ENCODE measurements at regions not wholly inside any gene's neighbourhood (a gene's known extent, or its start where the extent isn't known, plus 50 kb on each side); places are given as distances from the start of the nearest gene placed in this dataset.

- H3K27me3 Mint-ChIP-seq, result peaks cover 63% of the 10 kb centered on the region
- CTCF ChIA-PET, result no interaction called here
- no peak overlapping the region for H3K27ac Mint-ChIP-seq
- DNase-seq, result no peak
- ATAC-seq, result no peak
- H3K4me3 Mint-ChIP-seq, result no peak overlapping the region
- no peaks in the 10 kb centered on the region for H3K9me3 Mint-ChIP-seq (ENCODE audit: low read depth)
- H3K36me3 Mint-ChIP-seq, result no peaks in the 10 kb centered on the region
- no peaks in the 10 kb centered on the region for H3K4me1 Mint-ChIP-seq
Observed at GRCh38 chr13:42658019-42658418, 84.1 kb downstream of the TNFSF11 start.

DNA sequence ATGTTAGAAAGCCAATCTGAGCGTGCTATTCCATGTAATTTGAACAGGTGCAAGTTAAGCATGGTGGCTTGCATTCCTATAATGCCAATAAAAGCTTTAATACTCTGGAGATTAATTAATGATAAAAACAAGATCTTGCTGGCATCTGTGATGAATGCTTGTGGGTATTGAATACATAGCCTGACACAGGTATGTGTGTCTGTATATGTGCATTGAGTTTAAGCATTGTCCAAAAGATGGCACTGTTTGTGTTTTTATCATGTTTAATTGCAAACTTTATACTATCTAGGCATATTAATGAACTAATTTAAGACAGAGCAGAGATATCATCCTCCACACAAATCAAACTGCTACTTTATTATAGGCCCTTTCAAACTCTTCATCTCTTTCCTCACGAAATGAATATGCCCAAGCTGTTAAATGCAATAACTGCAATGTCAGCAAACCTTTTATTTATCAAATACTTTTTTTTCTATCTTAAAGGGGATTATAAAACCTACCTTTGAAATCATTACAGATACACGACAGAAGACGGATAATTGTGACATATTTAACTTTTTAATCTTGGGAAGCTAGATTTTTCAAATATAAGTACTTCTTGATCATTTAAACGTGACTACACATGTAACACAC lies 86.5 kb downstream of the TNFSF11 start:
- CTCF ChIA-PET, result interaction anchor here (0.9 kb wide), 1 partner anchor 10 kb away, joined by 3 read pairs; no protein-coding TSS in a partner anchor
- Mint-ChIP-seq H3K9me3 (ENCODE audit: low read depth) (no peaks in the 10 kb centered on the region), H3K27me3 (peaks cover 59% of the 10 kb centered on the region), H3K4me1 (no peaks in the 10 kb centered on the region), H3K4me3 (no peak overlapping the region), H3K36me3 (no peaks in the 10 kb centered on the region), H3K27ac (no peak overlapping the region)
- DNase-seq (no peak), ATAC-seq (no peak)

DNA sequence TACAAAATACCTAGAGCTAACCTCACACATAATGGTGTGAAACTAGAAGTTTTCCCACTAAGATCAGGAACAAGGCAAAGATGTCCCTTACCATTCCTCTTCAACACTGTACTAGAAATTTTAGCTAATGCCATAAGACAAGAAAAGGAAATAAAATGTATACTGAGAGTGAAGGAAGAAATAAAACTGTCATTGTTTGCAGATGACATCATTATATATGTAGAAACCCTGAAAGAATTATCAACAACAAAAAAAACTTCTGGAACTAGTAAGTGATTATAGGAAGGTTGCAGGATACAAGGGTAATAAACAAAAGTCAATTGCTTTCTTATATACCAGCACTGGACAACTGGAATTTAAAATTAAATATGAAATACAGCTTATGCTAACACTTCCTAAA lies 93.7 kb downstream of the TNFSF11 start:
- Mint-ChIP-seq H3K9me3 (ENCODE audit: low read depth) (peaks cover 1% of the 10 kb centered on the region), H3K27me3 (peaks cover 34% of the 10 kb centered on the region), H3K4me1 (no peaks in the 10 kb centered on the region), H3K4me3 (no peak overlapping the region), H3K36me3 (no peaks in the 10 kb centered on the region), H3K27ac (no peak overlapping the region)
- DNase-seq (no peak), ATAC-seq (no peak)
- CTCF ChIA-PET, result interaction anchor here (0.6 kb wide), 1 partner anchor 1972 kb away, joined by 4 read pairs; no protein-coding TSS in a partner anchor

GRCh38 chr13:42671502-42671901 lies 97.5 kb downstream of the TNFSF11 start:
- H3K27me3 Mint-ChIP-seq, result peaks cover 15% of the 10 kb centered on the region
- CTCF ChIA-PET, result interaction anchor here (1.0 kb wide), 1 partner anchor 16 kb away, joined by 3 read pairs; no protein-coding TSS in a partner anchor
- DNase-seq, result no peak
- ATAC-seq, result no peak
- H3K36me3 Mint-ChIP-seq, result no peaks in the 10 kb centered on the region
- H3K27ac Mint-ChIP-seq, result no peak overlapping the region
- H3K4me1 Mint-ChIP-seq, result no peaks in the 10 kb centered on the region
- peaks cover 1% of the 10 kb centered on the region for H3K9me3 Mint-ChIP-seq (ENCODE audit: low read depth)
- no peak overlapping the region for H3K4me3 Mint-ChIP-seq

- DNase-seq (no peak), ATAC-seq (no peak)
- H3K36me3 Mint-ChIP-seq, result no peaks in the 10 kb centered on the region
- no peaks in the 10 kb centered on the region for H3K9me3 Mint-ChIP-seq (ENCODE audit: low read depth)
- no peak overlapping the region for H3K27ac Mint-ChIP-seq
- no peaks in the 10 kb centered on the region for H3K4me1 Mint-ChIP-seq
- H3K4me3 Mint-ChIP-seq, result no peak overlapping the region
- H3K27me3 Mint-ChIP-seq, result peaks cover 7% of the 10 kb centered on the region
- CTCF ChIA-PET, result no interaction called here
Observed at GRCh38 chr13:42673677-42674076, 99.7 kb downstream of the TNFSF11 start.

- H3K4me3 Mint-ChIP-seq, result no peak overlapping the region
- CTCF ChIA-PET, result no interaction called here
- ATAC-seq, result no peak
Observed at GRCh38 chr13:42680748-42681147, 100.6 kb upstream of the FAM216B start.

DNA sequence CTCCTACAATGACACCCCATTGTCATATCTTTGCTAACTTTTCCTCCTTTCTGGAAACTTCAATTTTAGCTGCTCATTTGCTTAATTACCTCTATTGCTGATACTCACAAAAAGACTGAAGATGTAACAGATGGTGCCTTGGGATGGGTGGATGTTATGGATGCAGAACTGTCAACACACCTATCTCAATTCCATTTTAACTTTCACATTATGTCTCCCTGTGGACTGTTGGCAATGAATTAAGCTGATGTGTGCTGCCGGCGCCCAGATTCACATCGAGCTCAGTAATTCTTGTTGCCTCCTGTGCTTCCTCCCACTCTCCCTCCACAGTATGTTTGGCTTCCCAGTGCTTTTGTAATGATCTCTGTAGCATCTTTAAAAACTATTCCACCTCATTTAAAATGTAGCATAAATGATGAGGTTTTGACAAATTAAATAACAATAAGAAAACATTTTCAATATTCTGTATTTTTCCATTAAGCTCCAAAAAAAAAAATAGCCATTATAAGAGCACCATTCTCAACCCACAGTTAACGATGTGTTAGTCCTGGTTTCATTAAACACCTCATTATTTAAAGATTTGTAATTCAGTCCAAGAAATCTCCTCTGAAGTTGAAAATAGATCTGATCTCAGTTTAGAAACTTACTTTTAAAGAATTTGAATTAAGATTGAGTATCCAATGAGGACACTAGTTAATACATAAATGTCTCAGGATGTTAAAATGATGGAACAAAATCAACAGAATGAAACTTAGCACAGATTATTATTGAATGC lies 99.9 kb upstream of the FAM216B start:
- no peak overlapping the region for H3K27ac Mint-ChIP-seq
- CTCF ChIA-PET, result no interaction called here
- no peaks in the 10 kb centered on the region for H3K9me3 Mint-ChIP-seq (ENCODE audit: low read depth)
- ATAC-seq (no peak), DNase-seq (no peak)
- H3K27me3 Mint-ChIP-seq, result peaks cover 28% of the 10 kb centered on the region
- no peaks in the 10 kb centered on the region for H3K36me3 Mint-ChIP-seq
- no peak overlapping the region for H3K4me3 Mint-ChIP-seq
- H3K4me1 Mint-ChIP-seq, result no peaks in the 10 kb centered on the region

More at GRCh38 chr13:42680748-42681147, 100.6 kb upstream of the FAM216B start:
- DNase-seq, result no peak
- Mint-ChIP-seq H3K4me1 (no peaks in the 10 kb centered on the region), H3K27ac (no peak overlapping the region), H3K27me3 (peaks cover 28% of the 10 kb centered on the region), H3K9me3 (ENCODE audit: low read depth) (no peaks in the 10 kb centered on the region), H3K36me3 (no peaks in the 10 kb centered on the region)

DNA sequence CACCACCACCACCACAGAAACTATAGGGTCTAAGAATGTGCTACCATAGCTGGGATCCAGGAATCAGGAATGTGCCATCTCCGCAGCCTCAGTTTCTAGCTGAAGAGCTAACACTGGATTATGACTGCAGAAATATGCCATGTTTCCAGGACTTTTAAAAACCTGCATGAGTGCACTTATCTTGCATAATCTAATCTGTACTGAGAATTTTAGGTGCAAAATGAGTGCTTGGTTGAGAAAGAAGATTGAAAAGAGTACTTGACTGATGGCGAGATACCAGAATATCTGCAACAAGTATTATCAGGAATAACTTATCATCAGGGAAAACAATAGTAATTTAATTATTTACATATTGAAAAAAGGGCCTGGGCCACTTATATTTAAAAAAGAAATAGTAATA lies 97.2 kb upstream of the FAM216B start:
- Mint-ChIP-seq H3K27ac (no peak overlapping the region), H3K4me1 (no peaks in the 10 kb centered on the region), H3K27me3 (peaks cover 32% of the 10 kb centered on the region), H3K36me3 (no peaks in the 10 kb centered on the region), H3K9me3 (ENCODE audit: low read depth) (no peaks in the 10 kb centered on the region), H3K4me3 (no peak overlapping the region)
- ATAC-seq (no peak), DNase-seq (no peak)
- CTCF ChIA-PET, result no interaction called here

DNA sequence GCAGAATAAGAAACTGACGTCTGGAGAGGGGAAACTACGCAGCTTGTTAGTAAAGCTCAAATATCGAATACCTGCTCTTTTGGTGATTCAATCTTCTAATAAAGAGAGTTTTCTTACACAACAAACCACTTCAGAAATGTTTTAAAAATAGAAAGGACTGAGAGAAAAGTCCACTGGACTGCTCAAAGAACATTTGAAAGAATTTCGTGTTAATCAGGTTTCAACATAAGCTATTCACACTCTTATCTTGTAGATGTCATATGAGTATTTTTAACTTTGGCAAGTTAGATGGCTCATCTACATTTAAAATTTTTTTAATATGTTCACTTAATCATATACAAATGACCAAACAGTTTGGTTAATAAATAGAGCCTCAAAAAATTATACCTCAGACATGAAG lies 95.6 kb upstream of the FAM216B start:
- no peaks in the 10 kb centered on the region for H3K36me3 Mint-ChIP-seq
- CTCF ChIA-PET, result no interaction called here
- H3K4me3 Mint-ChIP-seq, result no peak overlapping the region
- DNase-seq (no peak), ATAC-seq (no peak)
- no peaks in the 10 kb centered on the region for H3K9me3 Mint-ChIP-seq (ENCODE audit: low read depth)
- peaks cover 36% of the 10 kb centered on the region for H3K27me3 Mint-ChIP-seq
- H3K4me1 Mint-ChIP-seq, result no peaks in the 10 kb centered on the region
- H3K27ac Mint-ChIP-seq, result no peak overlapping the region

GRCh38 chr13:42686165-42686564 lies 95.2 kb upstream of the FAM216B start:
- CTCF ChIA-PET, result no interaction called here
- Mint-ChIP-seq H3K4me1 (no peaks in the 10 kb centered on the region), H3K27ac (no peak overlapping the region), H3K27me3 (peaks cover 36% of the 10 kb centered on the region), H3K9me3 (ENCODE audit: low read depth) (no peaks in the 10 kb centered on the region), H3K36me3 (no peaks in the 10 kb centered on the region), H3K4me3 (no peak overlapping the region)
- DNase-seq (no peak), ATAC-seq (no peak)

DNA sequence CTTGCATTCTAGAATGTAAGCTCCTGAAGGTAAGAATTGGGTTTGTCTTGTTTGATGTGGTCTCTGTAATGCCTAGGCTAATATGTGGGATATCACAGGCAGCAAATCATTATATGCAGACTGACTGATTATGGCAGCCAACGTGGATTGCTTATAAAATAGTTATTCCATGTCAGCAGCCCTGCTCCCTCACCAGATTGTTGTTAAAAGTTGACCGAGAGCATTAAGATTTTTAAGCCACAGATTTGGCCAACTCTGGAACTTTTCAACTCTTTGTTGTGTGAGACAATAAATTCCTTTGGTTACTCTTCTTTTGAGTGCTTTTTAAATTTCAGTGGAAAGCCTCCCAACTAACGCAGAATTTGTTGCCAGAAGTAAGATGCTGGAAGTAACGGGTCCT lies 92.6 kb upstream of the FAM216B start:
- Mint-ChIP-seq H3K4me3 (no peak overlapping the region), H3K36me3 (no peaks in the 10 kb centered on the region), H3K9me3 (ENCODE audit: low read depth) (no peaks in the 10 kb centered on the region), H3K27ac (no peak overlapping the region), H3K27me3 (peaks cover 32% of the 10 kb centered on the region), H3K4me1 (no peaks in the 10 kb centered on the region)
- no peak for DNase-seq
- CTCF ChIA-PET, result no interaction called here
- no peak for ATAC-seq

- Mint-ChIP-seq H3K27me3 (peaks cover 45% of the 10 kb centered on the region), H3K36me3 (no peaks in the 10 kb centered on the region), H3K4me1 (no peaks in the 10 kb centered on the region), H3K27ac (no peak overlapping the region), H3K9me3 (ENCODE audit: low read depth) (no peaks in the 10 kb centered on the region), H3K4me3 (no peak overlapping the region)
- ATAC-seq (no peak), DNase-seq (no peak)
- CTCF ChIA-PET, result no interaction called here
Observed at GRCh38 chr13:42696191-42696590, 85.2 kb upstream of the FAM216B start.

- CTCF ChIA-PET, result no interaction called here
- H3K4me3 Mint-ChIP-seq, result no peak overlapping the region
- no peaks in the 10 kb centered on the region for H3K36me3 Mint-ChIP-seq
- no peaks in the 10 kb centered on the region for H3K9me3 Mint-ChIP-seq (ENCODE audit: low read depth)
- ATAC-seq (no peak), DNase-seq (no peak)
- no peaks in the 10 kb centered on the region for H3K4me1 Mint-ChIP-seq
- peaks cover 42% of the 10 kb centered on the region for H3K27me3 Mint-ChIP-seq
- no peak overlapping the region for H3K27ac Mint-ChIP-seq
Observed at GRCh38 chr13:42699912-42700311, 81.5 kb upstream of the FAM216B start.

DNA sequence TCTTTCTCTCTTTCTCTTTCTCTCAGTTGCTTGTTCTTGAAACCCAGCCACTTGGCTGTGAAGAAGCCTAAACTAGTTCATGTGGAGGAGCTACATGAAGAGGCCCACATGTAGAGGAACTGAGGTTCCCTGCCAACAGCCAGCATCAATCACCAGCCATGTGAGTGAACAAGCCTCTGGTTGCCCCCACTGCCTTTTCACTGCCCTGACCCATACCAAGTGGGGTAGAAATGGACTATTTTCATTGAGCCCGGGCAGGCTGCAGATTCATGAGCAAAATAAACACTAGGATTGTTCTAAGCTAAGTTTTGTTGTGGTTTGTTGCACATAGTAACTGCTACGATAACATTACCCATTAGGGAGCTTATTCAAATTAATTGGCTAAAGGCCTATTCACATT lies 78.7 kb upstream of the FAM216B start:
- Mint-ChIP-seq H3K9me3 (ENCODE audit: low read depth) (no peaks in the 10 kb centered on the region), H3K4me3 (no peak overlapping the region), H3K36me3 (no peaks in the 10 kb centered on the region), H3K4me1 (no peaks in the 10 kb centered on the region), H3K27ac (no peak overlapping the region), H3K27me3 (peaks cover 49% of the 10 kb centered on the region)
- ATAC-seq (no peak), DNase-seq (no peak)
- CTCF ChIA-PET, result interaction anchor here (0.5 kb wide), 1 partner anchor 1127 kb away, joined by 3 read pairs; no protein-coding TSS in a partner anchor

Data from activated CD8-positive, alpha-beta memory T cell treated with anti-CD3 and anti-CD28 coated beads, Interleukin-2, amount 10 ng/mL, durations not matched to agents 7 days and 5 days (primary cell).